ENCODE measurements at regions not wholly inside any gene's neighbourhood (a gene's known extent, or its start where the extent isn't known, plus 50 kb on each side); places are given as distances from the start of the nearest gene placed in this dataset.
"Not testable (repeated sequence)": the region's sequence is repeated elsewhere in the genome, so short reads cannot be mapped to it uniquely, and the experiment has no call there.

GRCh38 chr17:36823850-36824677, 113.2 kb upstream of the LHX1 start:
- no peak for DNase-seq

- no peak for DNase-seq
Measured at GRCh38 chr17:36824678-36825101, 112.6 kb upstream of the LHX1 start.

- no peak for DNase-seq
Measured at GRCh38 chr17:36825113-36825512, 112.2 kb upstream of the LHX1 start.

- no peak for DNase-seq
Measured at GRCh38 chr17:36825521-36825920, 111.8 kb upstream of the LHX1 start.

GRCh38 chr17:36825951-36826350, 111.3 kb upstream of the LHX1 start:
- no peak for DNase-seq

GRCh38 chr17:36827081-36827480, 110.2 kb upstream of the LHX1 start:
- DNase-seq, result no peak

GRCh38 chr17:36829676-36830075, 107.6 kb upstream of the LHX1 start:
- DNase-seq, result no peak

- no peak for DNase-seq
Measured at GRCh38 chr17:36833279-36833678, 104.0 kb upstream of the LHX1 start.

GRCh38 chr17:36835036-36835435, 102.2 kb upstream of the LHX1 start:
- no peak for DNase-seq

GRCh38 chr17:36837195-36837938, 99.9 kb upstream of the LHX1 start:
- DNase-seq, result no peak

GRCh38 chr17:36837939-36838272, 99.4 kb upstream of the LHX1 start:
- no peak for DNase-seq

- no peak for DNase-seq
Measured at GRCh38 chr17:36839256-36839655, 98.0 kb upstream of the LHX1 start.

- no peak for DNase-seq
Measured at GRCh38 chr17:36840796-36841195, 96.5 kb upstream of the LHX1 start.

GRCh38 chr17:36842231-36842819, 95.0 kb upstream of the LHX1 start:
- no peak for DNase-seq

GRCh38 chr17:36842963-36843558, 94.2 kb upstream of the LHX1 start:
- DNase-seq, result no peak

GRCh38 chr17:36844013-36844412, 93.3 kb upstream of the LHX1 start:
- no peak for DNase-seq

GRCh38 chr17:36844601-36845000, 92.7 kb upstream of the LHX1 start:
- no peak for DNase-seq

- DNase-seq, result no peak
Measured at GRCh38 chr17:36845916-36846315, 91.4 kb upstream of the LHX1 start.

- peak; percentile 44 for DNase-seq
Measured at GRCh38 chr17:36846410-36847292, 90.6 kb upstream of the LHX1 start.

GRCh38 chr17:36848008-36848902, 89.0 kb upstream of the LHX1 start:
- no peak for DNase-seq

- not testable (repeated sequence) for DNase-seq
Measured at GRCh38 chr17:36849020-36849419, 88.3 kb upstream of the LHX1 start.

All from NCI-H82 (cell line).